Neural cell (in vitro differentiated cells): ENCODE measurements at regions not wholly inside any gene's neighbourhood (a gene's known extent, or its start where the extent isn't known, plus 50 kb on each side); places are given as distances from the start of the nearest gene placed in this dataset.

Source experiments
- H2AFZ ChIP-seq: fragments of 200-600, 300-800 bp; sonication (generic), shearing (Covaris generic); 2 replicates; pipeline ENCODE4 v1.6.0; 2014; ENCODE audit warnings: low read depth, mild to moderate bottlenecking, antibody characterized with exemption, low read length, moderate library complexity
- H3F3A ChIP-seq: fragments of 200-600 bp; shearing (Covaris generic); 2 replicates; pipeline ENCODE4 v1.6.1; 2016; ENCODE audit warnings: mild to moderate bottlenecking, moderate library complexity, mixed read lengths, antibody characterized with exemption, low read length; ENCODE audit not compliant: insufficient read depth, poor library complexity, severe bottlenecking
- H3K27ac ChIP-seq: fragments of 200-600, 300-800 bp; sonication (generic), shearing (Covaris generic); 2 replicates; pipeline ENCODE4 v1.5.1; 2014; ENCODE audit warnings: mild to moderate bottlenecking, low read length, moderate library complexity
- H3K27me3 ChIP-seq: fragments of 300-800, 200-600 bp; sonication (generic), shearing (Covaris generic); 2 replicates; pipeline ENCODE4 v1.6.0; 2014; ENCODE audit warnings: mild to moderate bottlenecking, low read depth, low read length, moderate library complexity; ENCODE audit not compliant: insufficient read depth
- H3K36me3 ChIP-seq: fragments of 300-800, 200-600 bp; sonication (generic), shearing (Covaris generic); 2 replicates; pipeline ENCODE4 v1.5.1; 2014; ENCODE audit warnings: mild to moderate bottlenecking, antibody characterized with exemption, low read length, moderate library complexity; ENCODE audit not compliant: insufficient read depth
- H3K4me2 ChIP-seq: fragments of 300-800, 200-600 bp; sonication (generic), shearing (Covaris generic); 2 replicates; pipeline ENCODE4 v1.6.0; 2014; ENCODE audit warnings: mild to moderate bottlenecking, low read length
- H3K4me3 ChIP-seq: fragments of 300-800, 200-600 bp; sonication (generic), shearing (Covaris generic); 2 replicates; pipeline ENCODE4 v1.5.1; 2014; ENCODE audit warnings: mild to moderate bottlenecking, low read length, moderate library complexity
- H3K79me2 ChIP-seq: fragments of 200-600 bp; shearing (Covaris generic); replicated peaks from 2 replicates; pipeline ENCODE4 v1.6.0; 2014; ENCODE audit warnings: mild to moderate bottlenecking, low read length, moderate library complexity; ENCODE audit not compliant: insufficient read depth
- H3K9ac ChIP-seq: fragments of 300-800, 200-600 bp; sonication (generic), shearing (Covaris generic); 2 replicates; pipeline ENCODE4 v1.6.1; 2016; ENCODE audit warnings: mild to moderate bottlenecking, low read length, mixed read lengths
- H3K9me2 ChIP-seq: fragments of 200-600 bp; shearing (Covaris generic); 2 replicates; pipeline ENCODE4 v1.6.1; 2016; ENCODE audit warnings: mild to moderate bottlenecking, low read length, mixed read lengths; ENCODE audit not compliant: insufficient read depth
- H3K9me3 ChIP-seq: fragments of 200-600, 300-800 bp; sonication (generic), shearing (Covaris generic); 2 replicates; pipeline ENCODE4 v1.6.1; 2016; ENCODE audit warnings: mild to moderate bottlenecking, mixed run types, low read length, moderate library complexity, mixed read lengths
- H4K20me1 ChIP-seq: fragments of 200-600 bp; shearing (Covaris generic); 2 replicates; pipeline ENCODE4 v1.6.1; 2016; ENCODE audit warnings: mild to moderate bottlenecking, mixed run types; ENCODE audit not compliant: insufficient read depth
- EP300 ChIP-seq: fragments of 450-650 bp; conservative IDR thresholded peaks from 2 replicates; pipeline ENCODE4 v1.6.1; 2014; ENCODE audit warnings: antibody characterized with exemption, mild to moderate bottlenecking, moderate library complexity; ENCODE audit not compliant: poor library complexity, severe bottlenecking
- EZH2 ChIP-seq: fragments of 200-600, 300-800 bp; shearing (Covaris generic), sonication (generic); IDR thresholded peaks from 2 replicates; pipeline ENCODE4 v1.6.1; 2014; ENCODE audit warnings: antibody characterized with exemption, low read length, borderline replicate concordance, mild to moderate bottlenecking; ENCODE audit not compliant: insufficient read depth, poor library complexity, severe bottlenecking
- MXI1 ChIP-seq: fragments of 450-650 bp; conservative IDR thresholded peaks from 2 replicates; pipeline ENCODE4 v1.6.1; 2014; ENCODE audit warnings: antibody characterized with exemption, mild to moderate bottlenecking; ENCODE audit not compliant: poor library complexity, severe bottlenecking
- POLR2AphosphoS5 ChIP-seq: IDR thresholded peaks from 2 replicates; pipeline ENCODE4 v1.6.1; 2012
- RAD21 ChIP-seq: fragments of 450-650 bp; conservative IDR thresholded peaks from 2 replicates; pipeline ENCODE4 v1.6.1; 2014; ENCODE audit warnings: antibody characterized with exemption, mild to moderate bottlenecking, moderate library complexity
- SMC3 ChIP-seq: fragments of 450-650 bp; conservative IDR thresholded peaks from 2 replicates; pipeline ENCODE4 v1.6.1; 2014; ENCODE audit warnings: antibody characterized with exemption, mild to moderate bottlenecking, moderate library complexity; ENCODE audit not compliant: poor library complexity
- TAF1 ChIP-seq: IDR thresholded peaks from 2 replicates; pipeline ENCODE4 v1.6.1; 2012; ENCODE audit warnings: low read depth
- TF ChIP-seq, protein P1 (sequence below): fragments of 450-650 bp; IDR thresholded peaks from 2 replicates; pipeline ENCODE4 v1.5.1; 2014; ENCODE audit warnings: antibody characterized with exemption, mild to moderate bottlenecking, moderate library complexity; ENCODE audit not compliant: poor library complexity, severe bottlenecking
- TF ChIP-seq, protein P2 (sequence below): IDR thresholded peaks from 2 replicates; pipeline ENCODE4 v1.6.1; 2012; ENCODE audit warnings: borderline replicate concordance

DNA sequence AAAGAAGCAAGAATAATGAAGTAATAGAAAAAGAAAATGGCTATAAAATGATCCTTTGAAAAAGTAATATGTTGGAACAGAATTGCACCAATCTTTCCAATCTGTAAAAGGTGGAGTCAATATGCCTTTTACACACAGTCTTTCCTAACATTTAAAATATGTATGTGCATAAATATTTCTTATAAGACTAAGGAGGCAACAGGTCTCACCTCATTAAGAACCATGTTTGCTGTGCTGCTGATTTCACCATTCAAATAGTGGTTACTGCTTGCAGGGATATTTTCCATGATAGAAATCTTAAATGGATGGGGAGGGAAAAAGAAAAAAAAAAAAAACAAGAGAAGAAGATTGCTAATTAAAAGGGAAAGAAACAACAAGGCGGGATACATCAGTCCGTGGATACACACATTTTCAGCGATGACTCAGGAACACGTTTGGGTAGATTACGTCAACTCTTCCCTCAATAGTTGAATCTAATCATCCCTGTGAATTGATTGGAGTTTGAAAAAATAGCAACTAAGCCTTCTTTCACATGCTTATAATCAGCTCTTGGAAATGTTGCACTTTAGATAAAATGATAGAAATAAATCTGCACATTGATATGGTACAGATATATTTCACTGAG lies 2133.9 kb upstream of the CELF4 start:
- Histone ChIP-seq H3K4me2 (no peak overlapping the region), H3F3A (no peaks in the 10 kb centered on the region), H3K9ac (no peak overlapping the region), H4K20me1 (no peaks in the 10 kb centered on the region), H3K27ac (no peak overlapping the region), H3K4me3 (no peak overlapping the region), H3K9me2 (no peaks in the 10 kb centered on the region), H3K79me2 (no peaks in the 10 kb centered on the region), H3K9me3 (no peaks in the 10 kb centered on the region), H3K36me3 (no peaks in the 10 kb centered on the region), H3K27me3 (no peaks in the 10 kb centered on the region), H2AFZ (no peak overlapping the region)
- TF ChIP-seq MXI1: no peak
- no peak for TF ChIP-seq SMC3
- TF ChIP-seq RAD21: no peak
- TF ChIP-seq POLR2AphosphoS5: no peak

DNA sequence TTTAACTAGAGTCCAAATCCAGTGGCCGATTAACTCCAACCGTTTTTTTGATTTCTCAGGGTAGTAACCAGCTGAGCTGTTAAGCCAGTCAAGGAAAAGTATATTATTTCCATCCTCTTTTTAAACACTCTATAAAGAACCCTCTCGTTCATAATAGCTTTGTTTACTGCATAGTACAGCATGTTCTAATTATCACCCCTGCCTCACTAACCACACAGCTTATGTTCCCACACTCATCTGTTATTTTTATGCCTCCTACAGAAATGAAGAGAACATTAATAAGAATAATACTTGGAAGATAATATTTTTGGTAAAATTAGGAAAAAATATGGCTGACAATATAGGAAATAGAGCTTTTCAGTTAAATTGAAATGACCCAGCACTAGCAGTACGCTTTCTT lies 2132.8 kb upstream of the CELF4 start:
- Histone ChIP-seq H3K4me2 (no peak overlapping the region), H4K20me1 (no peaks in the 10 kb centered on the region), H3K9ac (no peak overlapping the region), H3K27me3 (no peaks in the 10 kb centered on the region), H3K79me2 (no peaks in the 10 kb centered on the region), H2AFZ (no peak overlapping the region), H3K4me3 (no peak overlapping the region), H3K27ac (no peak overlapping the region), H3K36me3 (no peaks in the 10 kb centered on the region), H3F3A (no peaks in the 10 kb centered on the region), H3K9me2 (no peaks in the 10 kb centered on the region), H3K9me3 (no peaks in the 10 kb centered on the region)
- TF ChIP-seq EZH2: no peak
- TF ChIP-seq SMC3: no peak
- TF ChIP-seq MXI1: no peak
- TF ChIP-seq, protein P1, sequence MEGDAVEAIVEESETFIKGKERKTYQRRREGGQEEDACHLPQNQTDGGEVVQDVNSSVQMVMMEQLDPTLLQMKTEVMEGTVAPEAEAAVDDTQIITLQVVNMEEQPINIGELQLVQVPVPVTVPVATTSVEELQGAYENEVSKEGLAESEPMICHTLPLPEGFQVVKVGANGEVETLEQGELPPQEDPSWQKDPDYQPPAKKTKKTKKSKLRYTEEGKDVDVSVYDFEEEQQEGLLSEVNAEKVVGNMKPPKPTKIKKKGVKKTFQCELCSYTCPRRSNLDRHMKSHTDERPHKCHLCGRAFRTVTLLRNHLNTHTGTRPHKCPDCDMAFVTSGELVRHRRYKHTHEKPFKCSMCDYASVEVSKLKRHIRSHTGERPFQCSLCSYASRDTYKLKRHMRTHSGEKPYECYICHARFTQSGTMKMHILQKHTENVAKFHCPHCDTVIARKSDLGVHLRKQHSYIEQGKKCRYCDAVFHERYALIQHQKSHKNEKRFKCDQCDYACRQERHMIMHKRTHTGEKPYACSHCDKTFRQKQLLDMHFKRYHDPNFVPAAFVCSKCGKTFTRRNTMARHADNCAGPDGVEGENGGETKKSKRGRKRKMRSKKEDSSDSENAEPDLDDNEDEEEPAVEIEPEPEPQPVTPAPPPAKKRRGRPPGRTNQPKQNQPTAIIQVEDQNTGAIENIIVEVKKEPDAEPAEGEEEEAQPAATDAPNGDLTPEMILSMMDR: no peak
- TF ChIP-seq TAF1: no peak
- TF ChIP-seq EP300: no peak
- TF ChIP-seq, protein P2, sequence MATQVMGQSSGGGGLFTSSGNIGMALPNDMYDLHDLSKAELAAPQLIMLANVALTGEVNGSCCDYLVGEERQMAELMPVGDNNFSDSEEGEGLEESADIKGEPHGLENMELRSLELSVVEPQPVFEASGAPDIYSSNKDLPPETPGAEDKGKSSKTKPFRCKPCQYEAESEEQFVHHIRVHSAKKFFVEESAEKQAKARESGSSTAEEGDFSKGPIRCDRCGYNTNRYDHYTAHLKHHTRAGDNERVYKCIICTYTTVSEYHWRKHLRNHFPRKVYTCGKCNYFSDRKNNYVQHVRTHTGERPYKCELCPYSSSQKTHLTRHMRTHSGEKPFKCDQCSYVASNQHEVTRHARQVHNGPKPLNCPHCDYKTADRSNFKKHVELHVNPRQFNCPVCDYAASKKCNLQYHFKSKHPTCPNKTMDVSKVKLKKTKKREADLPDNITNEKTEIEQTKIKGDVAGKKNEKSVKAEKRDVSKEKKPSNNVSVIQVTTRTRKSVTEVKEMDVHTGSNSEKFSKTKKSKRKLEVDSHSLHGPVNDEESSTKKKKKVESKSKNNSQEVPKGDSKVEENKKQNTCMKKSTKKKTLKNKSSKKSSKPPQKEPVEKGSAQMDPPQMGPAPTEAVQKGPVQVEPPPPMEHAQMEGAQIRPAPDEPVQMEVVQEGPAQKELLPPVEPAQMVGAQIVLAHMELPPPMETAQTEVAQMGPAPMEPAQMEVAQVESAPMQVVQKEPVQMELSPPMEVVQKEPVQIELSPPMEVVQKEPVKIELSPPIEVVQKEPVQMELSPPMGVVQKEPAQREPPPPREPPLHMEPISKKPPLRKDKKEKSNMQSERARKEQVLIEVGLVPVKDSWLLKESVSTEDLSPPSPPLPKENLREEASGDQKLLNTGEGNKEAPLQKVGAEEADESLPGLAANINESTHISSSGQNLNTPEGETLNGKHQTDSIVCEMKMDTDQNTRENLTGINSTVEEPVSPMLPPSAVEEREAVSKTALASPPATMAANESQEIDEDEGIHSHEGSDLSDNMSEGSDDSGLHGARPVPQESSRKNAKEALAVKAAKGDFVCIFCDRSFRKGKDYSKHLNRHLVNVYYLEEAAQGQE: no peak
- TF ChIP-seq RAD21: no peak
- no peak for TF ChIP-seq POLR2AphosphoS5
